Breast epithelium (tissue), 4 donors: ENCODE measurements at regions not wholly inside any gene's neighbourhood (a gene's known extent, or its start where the extent isn't known, plus 50 kb on each side); places are given as distances from the start of the nearest gene placed in this dataset.

Source experiments
- DNase-seq, 2 donors: peaks; one replicate each; pipeline ENCODE4 v3.0.0-alpha.2; 2019; ENCODE audit warnings: low spot score in 2 of 2
- H3K27ac ChIP-seq, 2 donors: fragments of 200-600 bp; sonication (generic) in 1 of 2; one replicate each; pipeline ENCODE4 v1.5.1; 2016 to 2019; ENCODE audit warnings: mild to moderate bottlenecking in 1 of 2
- H3K27me3 ChIP-seq, 2 donors: fragments of 200-600 bp; sonication (generic) in 1 of 2; one replicate each; pipeline versions ENCODE4 v1.5.1 to v1.6.0; 2017 to 2019; ENCODE audit warnings: control low read depth in 1 of 2, mild to moderate bottlenecking in 1 of 2
- H3K36me3 ChIP-seq: fragments of 200-600 bp; one replicate; pipeline ENCODE4 v1.5.1; 2019
- H3K4me1 ChIP-seq, 2 donors: fragments of 200-600 bp; sonication (generic); one replicate each; pipeline ENCODE4 v1.5.1; 2016 to 2019; ENCODE audit warnings: control low read depth in 1 of 2
- H3K4me3 ChIP-seq, 3 donors: fragments of 200-600 bp; sonication (generic); 1 replicate in 2 of 3; 2 replicates in 1 of 3; pipeline ENCODE4 v1.5.1; 2016 to 2019; ENCODE audit warnings: mild to moderate bottlenecking in 3 of 3, moderate library complexity in 2 of 3
- H3K9me3 ChIP-seq, 2 donors: fragments of 200-600 bp; sonication (generic) in 1 of 2; one replicate each; pipeline ENCODE4 v1.5.1; 2016 to 2019; ENCODE audit warnings: control low read depth in 1 of 2
- POLR2A ChIP-seq: fragments of 450-650 bp; IDR thresholded peaks from one replicate; pipeline ENCODE4 v1.6.1; 2016; ENCODE audit warnings: antibody characterized with exemption, mild to moderate bottlenecking, moderate library complexity
- POLR2AphosphoS5 ChIP-seq, 3 donors: sonication (generic); formaldehyde crosslinking; IDR thresholded peaks; one replicate each; pipeline ENCODE4 v1.6.1; 2017; ENCODE audit warnings: antibody characterized with exemption in 3 of 3
- intact Hi-C: fragments of 100-400 bp; cut with DNase I; formaldehyde crosslinking; loops from one replicate; pipeline ENCODE4 v1.15.1; 2023; ENCODE audit warnings: low total_unique reads
- TF ChIP-seq, protein P1 (sequence below), 3 donors: fragments of 450-650 bp; IDR thresholded peaks; one replicate each; pipeline ENCODE4 v1.5.1; 2016 to 2017; ENCODE audit warnings: antibody characterized with exemption in 3 of 3, mild to moderate bottlenecking in 3 of 3, moderate library complexity in 3 of 3

DNA sequence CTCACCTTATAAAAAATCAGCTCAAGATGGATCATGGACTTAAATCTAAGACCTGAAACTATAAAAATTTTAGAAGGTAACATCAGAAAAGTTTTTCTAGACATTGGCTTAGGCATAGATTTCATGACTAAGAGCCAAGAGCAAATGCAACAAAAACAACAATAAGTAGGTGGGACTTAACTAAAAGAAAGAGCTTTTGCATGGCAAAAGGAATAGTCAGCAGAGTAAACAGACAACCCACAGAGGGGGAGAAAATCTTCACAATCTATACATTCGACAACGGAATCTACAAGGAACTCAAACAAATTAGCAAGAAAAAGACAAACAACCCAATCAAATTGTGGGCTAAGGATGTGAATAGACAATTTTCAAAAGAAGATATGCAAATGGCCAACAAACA, 368.4 kb upstream of the KIF2B start:
- no peaks in the 10 kb centered on the region for H3K36me3 ChIP-seq
- H3K4me1 ChIP-seq, result no peaks in the 10 kb centered on the region
- no peak overlapping the region for H3K4me3 ChIP-seq
- intact Hi-C loops, result no loop called here
- DNase-seq, result no peak
- TF ChIP-seq POLR2A, result no peak
- TF ChIP-seq, protein P1, sequence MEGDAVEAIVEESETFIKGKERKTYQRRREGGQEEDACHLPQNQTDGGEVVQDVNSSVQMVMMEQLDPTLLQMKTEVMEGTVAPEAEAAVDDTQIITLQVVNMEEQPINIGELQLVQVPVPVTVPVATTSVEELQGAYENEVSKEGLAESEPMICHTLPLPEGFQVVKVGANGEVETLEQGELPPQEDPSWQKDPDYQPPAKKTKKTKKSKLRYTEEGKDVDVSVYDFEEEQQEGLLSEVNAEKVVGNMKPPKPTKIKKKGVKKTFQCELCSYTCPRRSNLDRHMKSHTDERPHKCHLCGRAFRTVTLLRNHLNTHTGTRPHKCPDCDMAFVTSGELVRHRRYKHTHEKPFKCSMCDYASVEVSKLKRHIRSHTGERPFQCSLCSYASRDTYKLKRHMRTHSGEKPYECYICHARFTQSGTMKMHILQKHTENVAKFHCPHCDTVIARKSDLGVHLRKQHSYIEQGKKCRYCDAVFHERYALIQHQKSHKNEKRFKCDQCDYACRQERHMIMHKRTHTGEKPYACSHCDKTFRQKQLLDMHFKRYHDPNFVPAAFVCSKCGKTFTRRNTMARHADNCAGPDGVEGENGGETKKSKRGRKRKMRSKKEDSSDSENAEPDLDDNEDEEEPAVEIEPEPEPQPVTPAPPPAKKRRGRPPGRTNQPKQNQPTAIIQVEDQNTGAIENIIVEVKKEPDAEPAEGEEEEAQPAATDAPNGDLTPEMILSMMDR (IDR thresholded peaks at IDR 0.05), result no peak
- no peak for TF ChIP-seq POLR2AphosphoS5 (IDR thresholded peaks at IDR 0.05)
- H3K27me3 ChIP-seq, result no peaks in the 10 kb centered on the region
- H3K27ac ChIP-seq, result no peak overlapping the region
- H3K9me3 ChIP-seq, result peaks cover 0 to 6% of the 10 kb centered on the region in 2 donors

DNA sequence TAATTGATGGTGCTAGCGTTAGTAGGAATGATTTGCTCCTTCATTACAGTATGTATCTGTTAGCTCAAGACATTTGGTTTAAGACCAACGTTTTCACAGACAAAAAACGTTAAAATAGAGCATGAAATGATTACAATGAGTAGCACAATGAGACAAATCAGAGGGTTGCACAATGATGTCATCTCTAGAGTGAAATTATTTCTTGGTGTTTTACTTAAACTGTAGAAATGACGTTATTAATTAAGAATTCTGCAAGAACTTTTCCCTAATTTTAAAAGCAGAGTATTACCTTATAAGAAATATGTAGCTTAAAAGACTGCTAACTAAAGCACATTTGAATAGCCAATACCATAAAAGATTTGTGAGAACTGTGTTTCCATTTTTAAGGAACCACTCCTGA, 373.4 kb upstream of the KIF2B start:
- intact Hi-C loops, result no loop called here
- H3K27ac ChIP-seq, result no peak overlapping the region
- no peak overlapping the region for H3K4me3 ChIP-seq
- DNase-seq, result no peak
- H3K36me3 ChIP-seq, result no peaks in the 10 kb centered on the region
- TF ChIP-seq POLR2AphosphoS5 (IDR thresholded peaks at IDR 0.05), result no peak
- TF ChIP-seq POLR2A, result no peak
- TF ChIP-seq, protein P1 (IDR thresholded peaks at IDR 0.05), result no peak
- no peaks in the 10 kb centered on the region for H3K4me1 ChIP-seq
- no peaks in the 10 kb centered on the region for H3K27me3 ChIP-seq
- H3K9me3 ChIP-seq, result no peaks in the 10 kb centered on the region

DNA sequence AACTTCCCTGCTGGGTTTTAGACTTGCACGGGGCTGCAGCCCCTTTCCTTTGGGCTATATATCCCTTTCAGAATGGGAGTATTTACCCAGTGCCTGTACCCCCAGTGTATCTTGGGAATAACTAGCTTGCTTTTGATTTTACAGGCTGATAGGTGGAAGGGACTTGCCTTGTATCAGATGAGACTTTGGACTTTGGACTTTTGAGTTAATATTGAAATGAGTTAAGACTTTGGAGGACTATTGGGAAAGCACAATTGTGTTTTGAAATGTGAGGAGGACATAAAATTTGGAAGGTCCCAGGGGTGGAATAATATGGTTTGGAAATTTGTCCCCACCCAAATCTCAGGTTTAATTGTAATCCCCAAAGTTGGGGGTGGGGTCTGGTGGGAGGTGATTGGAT, 393.8 kb upstream of the KIF2B start:
- TF ChIP-seq POLR2A (no peak), POLR2AphosphoS5 (IDR thresholded peaks at IDR 0.05) (no peak)
- TF ChIP-seq, protein P1 (IDR thresholded peaks at IDR 0.05), result no peak
- peaks cover 4 to 10% of the 10 kb centered on the region in 2 donors for H3K9me3 ChIP-seq
- no peaks in the 10 kb centered on the region for H3K36me3 ChIP-seq
- H3K4me1 ChIP-seq, result no peaks in the 10 kb centered on the region
- no peaks in the 10 kb centered on the region for H3K27me3 ChIP-seq
- DNase-seq, result no peak
- H3K27ac ChIP-seq, result no peak overlapping the region
- no peak overlapping the region for H3K4me3 ChIP-seq
- intact Hi-C loops, result no loop called here

DNA sequence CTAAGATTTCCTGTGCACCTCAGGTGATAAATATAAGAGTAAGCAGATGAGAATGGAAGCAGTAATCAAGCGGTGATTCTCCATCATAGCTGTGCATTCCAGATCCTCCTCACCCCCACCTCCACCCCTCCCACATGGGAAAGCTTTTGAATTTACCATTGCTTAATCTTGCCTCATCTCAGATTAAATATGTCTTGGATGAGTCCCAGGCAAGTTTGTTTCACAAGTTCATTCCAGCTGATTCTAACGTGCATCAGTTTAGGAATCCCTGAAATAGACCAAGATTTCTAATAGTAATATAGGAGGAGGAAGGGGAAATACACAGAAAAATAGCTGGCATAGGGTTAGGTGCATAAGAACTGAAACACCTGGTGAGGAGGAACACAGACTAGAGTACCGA, 396.2 kb upstream of the KIF2B start:
- no peak for DNase-seq
- Histone ChIP-seq H3K4me3 (no peak overlapping the region), H3K4me1 (no peaks in the 10 kb centered on the region), H3K27ac (no peak overlapping the region), H3K9me3 (peaks cover 4 to 10% of the 10 kb centered on the region in 2 donors), H3K36me3 (no peaks in the 10 kb centered on the region), H3K27me3 (no peaks in the 10 kb centered on the region)
- intact Hi-C loops, result no loop called here
- TF ChIP-seq, protein P1 (IDR thresholded peaks at IDR 0.05), result no peak
- no peak for TF ChIP-seq POLR2A
- TF ChIP-seq POLR2AphosphoS5 (IDR thresholded peaks at IDR 0.05), result no peak

DNA sequence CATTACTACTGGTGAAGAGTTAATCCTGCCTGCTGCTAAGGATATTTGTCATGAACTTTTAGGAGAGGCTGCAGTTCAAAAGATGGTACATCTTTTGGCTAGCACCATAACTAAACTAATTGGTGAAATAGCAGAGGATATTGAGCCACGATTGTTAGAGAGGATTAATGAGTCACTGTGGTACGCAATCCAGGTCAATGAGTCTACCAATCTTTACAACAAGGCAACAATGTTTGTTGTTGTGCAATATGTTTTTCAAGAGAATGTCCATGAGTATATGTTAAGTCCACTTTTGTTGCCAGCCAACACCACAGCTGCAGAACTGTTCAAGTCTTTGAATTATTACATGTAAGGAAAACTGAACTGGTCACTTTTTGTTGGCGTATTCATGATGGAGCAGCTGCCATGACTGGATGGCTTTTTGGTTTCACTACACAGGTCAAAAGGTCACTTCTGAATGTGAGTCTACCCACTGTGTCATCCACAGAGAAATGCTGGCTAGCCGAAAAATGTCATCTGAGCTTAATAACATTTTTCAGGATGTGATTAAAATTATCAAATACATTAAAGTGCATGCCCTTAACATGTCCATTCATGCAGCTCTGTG, 402.6 kb upstream of the KIF2B start:
- intact Hi-C loops, result no loop called here
- TF ChIP-seq POLR2A (no peak), POLR2AphosphoS5 (IDR thresholded peaks at IDR 0.05) (no peak)
- TF ChIP-seq, protein P1 (IDR thresholded peaks at IDR 0.05), result no peak
- Histone ChIP-seq H3K27ac (no peak overlapping the region), H3K27me3 (no peaks in the 10 kb centered on the region), H3K4me3 (no peak overlapping the region), H3K9me3 (peaks cover 0 to 7% of the 10 kb centered on the region in 2 donors), H3K4me1 (no peaks in the 10 kb centered on the region), H3K36me3 (no peaks in the 10 kb centered on the region)
- DNase-seq, result no peak
